Uterus (tissue), 3 donors: ENCODE measurements at regions not wholly inside any gene's neighbourhood (a gene's known extent, or its start where the extent isn't known, plus 50 kb on each side); places are given as distances from the start of the nearest gene placed in this dataset.

Source experiments
- DNase-seq, 2 donors: peaks; one replicate each; pipeline ENCODE4 v3.0.0-alpha.2; 2019 to 2020
- H3K27ac ChIP-seq, 2 donors: fragments of 200-600 bp; sonication (generic); 1 replicate in 1 of 2; 2 replicates in 1 of 2; pipeline ENCODE4 v1.5.1; 2016 to 2018
- H3K27me3 ChIP-seq, 2 donors: fragments of 200-600 bp; sonication (generic); one replicate each; pipeline ENCODE4 v1.5.1; 2018 to 2019; ENCODE audit warnings: control low read depth in 1 of 2
- H3K36me3 ChIP-seq, 2 donors: fragments of 200-600 bp; sonication (generic); one replicate each; pipeline ENCODE4 v1.5.1; 2019; ENCODE audit warnings: control low read depth in 1 of 2
- H3K4me1 ChIP-seq, 2 donors: fragments of 200-600 bp; sonication (generic); one replicate each; pipeline ENCODE4 v1.5.1; 2018 to 2019; ENCODE audit warnings: control low read depth in 1 of 2
- H3K4me3 ChIP-seq, 2 donors: fragments of 200-600 bp; sonication (generic); 1 replicate in 1 of 2; 2 replicates in 1 of 2; pipeline ENCODE4 v1.5.1; 2018 to 2019; ENCODE audit warnings: mild to moderate bottlenecking in 1 of 2
- H3K9me3 ChIP-seq, 2 donors: fragments of 200-600 bp; sonication (generic); one replicate each; pipeline ENCODE4 v1.5.1; 2019; ENCODE audit warnings: control low read depth in 1 of 2
- CTCF ChIP-seq, 4 experiments: fragments of 200-600 bp in 2 of 4; fragments of 450-650 bp in 2 of 4; sonication (generic) in 2 of 4; IDR thresholded peaks; one replicate each; pipeline ENCODE4 v1.5.1; 2016 to 2019; ENCODE audit warnings: antibody characterized with exemption in 4 of 4, mild to moderate bottlenecking in 2 of 4, moderate library complexity in 1 of 4
- POLR2A ChIP-seq, 2 donors: fragments of 450-650 bp; IDR thresholded peaks; one replicate each; pipeline ENCODE4 v1.6.1; 2016; ENCODE audit warnings: antibody characterized with exemption in 2 of 2, mild to moderate bottlenecking in 1 of 2, moderate library complexity in 1 of 2
- intact Hi-C: fragments of 100-400 bp; cut with DNase I; formaldehyde crosslinking; loops from one replicate; pipeline ENCODE4 v1.15.1; 2023; ENCODE audit warnings: low total_unique reads
- donor health status: DM: yes; HTN: yes; CAD: no.

- Histone ChIP-seq H3K9me3 (no peaks in the 10 kb centered on the region), H3K27me3 (no peaks in the 10 kb centered on the region), H3K27ac (no peak overlapping the region), H3K4me3 (no peak overlapping the region), H3K4me1 (no peaks in the 10 kb centered on the region), H3K36me3 (no peaks in the 10 kb centered on the region)
- intact Hi-C loops: no loop called here
- DNase-seq: no peak
- TF ChIP-seq POLR2A (IDR thresholded peaks at IDR 0.05) (no peak), CTCF (IDR thresholded peaks at IDR 0.05) (no peak)
These were observed 1047.9 kb upstream of the NCAM2 start for GRCh38 chr21:19950347-19950746.

- Histone ChIP-seq H3K36me3 (no peaks in the 10 kb centered on the region), H3K4me1 (no peaks in the 10 kb centered on the region), H3K27me3 (no peaks in the 10 kb centered on the region), H3K4me3 (no peak overlapping the region), H3K9me3 (no peaks in the 10 kb centered on the region), H3K27ac (no peak overlapping the region)
- intact Hi-C loops: no loop called here
- DNase-seq: no peak
- TF ChIP-seq POLR2A (IDR thresholded peaks at IDR 0.05): no peak
- TF ChIP-seq CTCF (IDR thresholded peaks at IDR 0.05): no peak
These were observed 1029.1 kb upstream of the NCAM2 start for GRCh38 chr21:19969156-19969555.

- Histone ChIP-seq H3K27ac (no peak overlapping the region), H3K4me1 (no peaks in the 10 kb centered on the region), H3K9me3 (no peaks in the 10 kb centered on the region), H3K4me3 (no peak overlapping the region), H3K27me3 (no peaks in the 10 kb centered on the region), H3K36me3 (no peaks in the 10 kb centered on the region)
- no peak for TF ChIP-seq CTCF (IDR thresholded peaks at IDR 0.05)
- TF ChIP-seq POLR2A (IDR thresholded peaks at IDR 0.05): no peak
- DNase-seq: no peak
- intact Hi-C loops: no loop called here
These were observed 1016.3 kb upstream of the NCAM2 start for GRCh38 chr21:19981938-19982337.

- no peaks in the 10 kb centered on the region for H3K27me3 ChIP-seq
- no peak for TF ChIP-seq CTCF (IDR thresholded peaks at IDR 0.05)
- no peak for TF ChIP-seq POLR2A (IDR thresholded peaks at IDR 0.05)
- no peaks in the 10 kb centered on the region for H3K9me3 ChIP-seq
- no peaks in the 10 kb centered on the region for H3K36me3 ChIP-seq
- intact Hi-C loops: no loop called here
- no peak for DNase-seq
- no peak overlapping the region for H3K27ac ChIP-seq
- H3K4me1 ChIP-seq: no peaks in the 10 kb centered on the region
- no peak overlapping the region for H3K4me3 ChIP-seq
These were observed 1011.8 kb upstream of the NCAM2 start for GRCh38 chr21:19986396-19986795.

- Histone ChIP-seq H3K36me3 (no peaks in the 10 kb centered on the region), H3K4me3 (no peak overlapping the region), H3K9me3 (no peaks in the 10 kb centered on the region), H3K4me1 (no peaks in the 10 kb centered on the region), H3K27me3 (no peaks in the 10 kb centered on the region), H3K27ac (no peak overlapping the region)
- DNase-seq: no peak
- intact Hi-C loops: no loop called here
- TF ChIP-seq CTCF (IDR thresholded peaks at IDR 0.05) (no peak), POLR2A (IDR thresholded peaks at IDR 0.05) (no peak)
These were observed 1010.5 kb upstream of the NCAM2 start for GRCh38 chr21:19987671-19988070.
